B cell (primary cell): ENCODE measurements at regions not wholly inside any gene's neighbourhood (a gene's known extent, or its start where the extent isn't known, plus 50 kb on each side); places are given as distances from the start of the nearest gene placed in this dataset.

Experiments
- CTCF ChIP-seq: fragments of 200-600 bp; IDR thresholded peaks from one replicate; pipeline ENCODE4 v1.8.0; 2022; ENCODE audit warnings: antibody characterized with exemption, mild to moderate bottlenecking
- EZH2 ChIP-seq: IDR thresholded peaks from 2 replicates; pipeline ENCODE4 v1.6.1; 2012; ENCODE audit warnings: borderline replicate concordance, low read depth, mild to moderate bottlenecking, moderate library complexity, low read length; ENCODE audit not compliant: insufficient read depth, poor library complexity, severe bottlenecking

GRCh38 chr7:52249741-52250140 lies 785.7 kb upstream of the POM121L12 start:
- TF ChIP-seq CTCF (no peak), EZH2 (no peak)
